ENCODE measurements at regions not wholly inside any gene's neighbourhood (a gene's known extent, or its start where the extent isn't known, plus 50 kb on each side); places are given as distances from the start of the nearest gene placed in this dataset.

DNA sequence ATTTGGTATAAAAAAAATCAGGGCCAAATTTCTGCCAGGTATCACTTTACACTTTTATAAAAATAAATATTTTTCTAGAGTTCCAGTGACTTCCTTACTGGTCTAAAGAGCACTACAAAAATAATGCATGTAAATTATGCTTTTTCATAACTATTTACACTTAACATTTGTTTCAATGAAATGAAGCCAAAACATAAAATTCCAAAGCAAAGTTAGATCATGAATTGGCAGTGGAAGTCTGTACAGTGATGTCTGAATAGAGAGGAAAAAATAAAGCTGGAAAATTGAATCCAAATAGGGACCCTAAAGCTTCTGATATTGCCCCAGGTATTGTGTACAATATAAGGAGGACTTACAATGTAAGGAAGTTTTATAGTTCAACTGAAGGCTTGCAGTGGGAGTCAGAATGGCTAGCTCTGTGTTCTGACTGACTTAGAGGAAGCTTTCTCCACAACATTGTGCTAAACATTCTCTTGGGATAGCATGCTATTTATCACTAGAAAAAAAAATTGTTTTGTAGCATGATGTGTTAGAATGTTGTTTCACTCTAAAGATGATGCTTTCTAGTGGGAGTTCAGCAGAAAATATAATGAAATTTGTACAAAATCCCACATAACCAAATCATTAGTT, 288.2 kb upstream of the UGT8 start (continued):
- TF ChIP-seq BACH1 (IDR thresholded peaks at IDR 0.05; ENCODE audit: low read length): no peak

Data from H1 (cell line).